Astrocyte of the hippocampus (primary cell): ENCODE measurements at regions not wholly inside any gene's neighbourhood (a gene's known extent, or its start where the extent isn't known, plus 50 kb on each side); places are given as distances from the start of the nearest gene placed in this dataset.

Experiments used
- DNase-seq: peaks from one replicate; pipeline ENCODE4 v3.0.0; 2011; ENCODE audit warnings: low read depth, low spot score

DNA sequence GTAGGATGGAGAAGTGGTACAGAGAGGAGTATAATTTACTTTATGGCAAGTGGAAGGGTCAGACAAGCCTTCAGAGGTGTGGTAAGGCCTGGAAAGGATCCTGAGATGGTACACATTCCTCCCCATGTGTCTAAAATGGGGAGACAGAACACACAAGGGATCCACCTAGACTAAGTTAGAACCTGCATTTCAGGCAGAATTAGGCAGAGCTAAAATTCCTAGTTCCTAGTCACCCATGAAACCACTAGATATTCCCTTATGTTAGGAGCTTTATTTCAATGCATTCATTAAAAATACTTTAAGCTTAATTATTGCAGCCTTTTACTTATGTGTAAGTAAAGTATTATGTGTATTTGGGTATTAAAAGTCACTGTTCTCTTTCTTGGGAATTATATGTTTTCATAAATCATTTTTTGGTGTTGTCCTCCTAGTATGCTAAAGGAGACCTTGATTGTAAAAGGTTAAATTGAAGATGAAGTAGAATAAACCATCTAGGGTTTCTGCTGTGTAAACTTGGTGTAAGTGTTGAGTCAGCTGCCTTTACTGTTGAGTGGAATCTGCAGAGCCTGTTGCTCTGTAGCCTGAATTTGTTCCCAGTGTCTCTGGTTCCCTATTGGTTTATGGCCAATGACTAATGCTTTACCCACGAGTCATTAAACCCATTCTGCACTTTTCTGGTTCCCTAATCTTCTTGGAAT, 423.2 kb downstream of the ATP23 start:
- peak; percentile 97 for DNase-seq

- no peak for DNase-seq
Measured at GRCh38 chr12:58365087-58365390, 423.7 kb downstream of the ATP23 start.

DNA sequence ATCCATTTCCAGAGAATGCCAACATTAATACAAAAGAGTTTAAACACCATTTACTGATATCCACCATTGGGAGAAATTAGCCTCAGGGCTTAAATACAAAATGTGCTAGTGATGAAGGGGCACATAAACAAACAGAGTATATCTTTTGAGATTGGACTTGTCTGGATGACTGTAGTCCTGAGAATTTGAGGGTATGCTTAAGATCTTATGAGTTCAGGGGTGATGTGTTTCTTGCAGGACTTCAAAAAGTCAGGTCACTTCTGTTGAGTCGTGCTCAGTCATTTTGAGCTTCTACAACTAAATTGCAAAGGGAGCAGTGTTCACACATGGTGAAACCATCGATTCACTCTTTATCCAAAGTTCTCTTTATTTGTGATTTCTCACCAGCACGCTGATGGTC, 425.7 kb downstream of the ATP23 start:
- DNase-seq, result no peak

DNA sequence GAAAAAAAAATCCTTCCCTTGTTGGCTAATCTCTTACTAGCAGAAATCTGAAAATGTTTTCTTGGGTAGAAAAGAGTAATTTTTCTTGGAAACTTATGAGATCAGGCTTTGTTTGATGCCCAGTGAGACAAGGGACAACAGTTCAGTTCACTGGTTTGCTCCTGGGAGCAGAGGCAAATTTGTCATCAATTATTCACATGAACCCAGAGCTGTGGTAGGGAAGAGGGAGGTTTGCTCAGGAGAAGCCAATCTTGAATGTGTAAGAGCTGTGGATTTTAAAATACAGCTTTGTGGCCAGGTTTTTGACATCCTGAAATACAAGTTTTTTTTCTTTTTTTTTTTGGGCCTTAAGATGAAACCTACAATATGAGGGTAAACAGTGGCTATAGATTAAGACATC, 426.6 kb downstream of the ATP23 start:
- DNase-seq, result no peak

DNA sequence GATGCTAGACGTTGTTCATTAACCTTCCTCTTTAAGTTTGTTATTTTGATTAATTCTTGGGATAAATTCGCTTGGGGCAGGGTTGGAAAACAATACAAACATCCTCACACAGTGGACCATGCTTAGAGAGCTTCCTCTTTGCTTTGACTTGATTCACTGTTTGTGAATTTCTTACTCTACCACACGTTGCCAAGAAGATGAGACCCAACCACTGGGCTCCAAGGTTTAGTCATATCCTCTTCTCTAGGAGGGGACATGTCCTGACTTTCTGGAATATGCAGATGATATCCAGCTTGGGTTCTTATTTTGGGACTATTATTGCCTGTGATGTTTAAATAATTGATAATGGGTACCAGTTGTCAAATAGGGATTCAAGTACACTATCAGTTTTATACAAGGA, 428.2 kb downstream of the ATP23 start:
- no peak for DNase-seq

- no peak for DNase-seq
Measured at GRCh38 chr12:58372298-58372697, 430.9 kb downstream of the ATP23 start.

DNA sequence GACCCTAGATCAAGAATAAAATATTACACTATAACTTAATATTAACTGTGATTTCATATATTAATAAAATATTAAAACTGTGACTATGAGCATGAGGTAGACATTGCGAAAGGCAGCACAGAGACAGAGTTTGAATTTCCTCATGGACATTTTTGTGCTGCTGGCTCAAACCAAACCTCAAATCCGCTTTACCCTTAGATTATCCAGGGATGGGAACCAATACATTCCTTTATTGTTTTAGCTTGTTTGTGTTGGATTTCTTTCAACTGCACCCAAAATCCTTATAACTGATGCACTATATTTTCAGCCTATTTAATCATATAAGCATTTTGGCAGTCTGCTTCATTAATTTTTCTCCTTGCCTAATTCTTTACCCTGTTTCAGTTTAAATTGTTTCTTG, 436.7 kb downstream of the ATP23 start:
- no peak for DNase-seq

DNA sequence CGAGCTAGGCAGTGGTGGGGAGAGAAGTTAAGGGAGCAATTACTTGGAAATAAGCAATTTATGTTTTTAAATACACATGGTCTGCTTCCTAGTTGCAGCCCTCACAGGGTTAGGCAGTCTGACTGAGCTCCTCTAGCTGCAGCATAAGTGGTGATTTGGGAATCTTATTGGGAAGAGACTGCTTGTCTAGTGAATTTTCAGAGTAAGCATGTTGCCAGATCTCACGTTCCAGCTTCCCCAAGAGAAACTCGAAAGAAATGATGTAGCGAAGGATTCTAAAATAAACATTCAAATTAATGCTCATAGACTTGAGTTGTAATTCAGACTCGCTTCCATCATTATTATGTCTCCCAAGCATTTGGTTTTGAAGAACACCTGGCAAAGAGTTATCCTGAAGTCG, 440.2 kb downstream of the ATP23 start:
- DNase-seq, result no peak

- DNase-seq, result no peak
Measured at GRCh38 chr12:58384196-58384595, 442.8 kb downstream of the ATP23 start.

DNA sequence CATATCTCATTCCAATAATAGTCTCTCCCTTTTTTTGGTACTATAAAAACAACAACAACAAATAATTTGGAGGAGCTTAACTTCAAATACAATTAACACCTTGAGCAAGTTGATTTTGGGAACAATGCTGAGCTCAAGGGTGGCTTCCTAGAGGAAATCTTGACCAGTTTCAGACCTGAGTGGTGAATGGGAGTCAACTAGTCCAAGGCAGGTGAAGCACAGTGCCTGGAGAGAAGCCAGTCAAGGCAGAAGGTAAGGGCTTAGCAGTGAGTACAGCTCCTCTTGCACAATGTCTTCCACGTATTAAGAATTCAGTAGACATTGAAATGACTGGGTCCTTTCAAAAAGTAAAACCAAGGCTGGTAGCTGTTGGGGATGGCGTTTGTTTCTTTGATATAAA, 444.8 kb downstream of the ATP23 start:
- DNase-seq, result no peak

GRCh38 chr12:58387199-58387598, 445.8 kb downstream of the ATP23 start:
- DNase-seq, result peak; percentile 87

DNA sequence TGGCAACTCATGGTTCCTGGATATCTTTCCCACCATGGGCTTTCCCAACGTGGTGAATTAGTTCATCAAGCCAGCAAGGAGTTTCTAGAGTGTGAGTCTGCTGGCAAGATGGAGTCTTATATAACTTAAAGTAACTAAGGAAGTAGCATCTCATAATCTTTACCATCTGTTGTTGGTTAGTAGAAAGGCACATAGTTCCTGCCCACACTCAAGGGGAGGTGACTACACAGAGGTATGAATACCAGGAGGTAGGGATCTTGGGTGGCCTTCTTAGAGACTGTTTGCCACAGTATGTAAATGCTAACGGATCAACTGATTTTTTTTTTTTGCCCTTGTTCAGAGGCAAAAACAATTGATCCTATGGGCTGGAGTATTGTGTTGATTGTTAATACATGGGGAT, 446.9 kb downstream of the ATP23 start:
- no peak for DNase-seq

- DNase-seq, result peak; percentile 28
Measured at GRCh38 chr12:58393152-58393551, 451.8 kb downstream of the ATP23 start.

DNA sequence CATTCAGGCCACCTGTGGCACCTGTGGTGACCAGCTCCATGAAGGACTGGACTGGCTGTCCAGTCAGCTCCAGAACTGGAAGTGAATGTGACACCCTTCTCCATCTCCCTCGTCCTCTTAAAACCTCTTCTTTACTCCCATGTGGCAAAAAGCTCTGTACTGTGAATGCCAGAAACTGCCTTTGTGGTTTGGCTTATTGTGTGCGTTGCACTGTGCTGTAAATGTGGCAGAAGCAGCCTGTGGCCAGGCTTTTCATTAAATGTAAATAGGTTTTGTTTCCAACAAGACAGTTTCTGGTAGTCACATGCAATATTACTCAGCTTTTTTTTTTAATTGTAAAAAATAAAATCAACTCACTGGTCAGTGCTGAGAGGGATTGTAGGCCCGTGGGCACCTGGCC, 453.7 kb downstream of the ATP23 start:
- DNase-seq, result peak; percentile 39

DNA sequence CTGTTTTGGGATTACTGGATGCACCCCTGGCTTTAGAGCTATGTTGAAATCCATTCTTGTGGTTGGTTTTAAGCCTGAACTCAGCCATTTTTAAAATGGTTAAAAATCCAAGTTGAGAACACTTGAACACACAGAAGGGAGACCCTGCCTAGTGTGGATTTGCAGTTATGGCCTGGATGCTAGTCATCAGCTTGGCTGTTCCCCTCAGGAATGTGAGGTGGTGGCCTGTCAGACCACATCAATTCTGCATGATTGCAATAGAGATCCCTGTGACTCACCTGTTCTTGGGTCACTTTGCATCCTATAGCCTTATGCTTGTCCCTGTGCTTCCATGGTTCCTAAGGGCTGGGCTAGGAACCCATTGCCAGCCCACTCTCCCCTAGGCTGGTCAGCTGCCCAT, 454.1 kb downstream of the ATP23 start:
- DNase-seq, result peak; percentile 82

GRCh38 chr12:58396239-58396638, 454.9 kb downstream of the ATP23 start:
- DNase-seq, result no peak

DNA sequence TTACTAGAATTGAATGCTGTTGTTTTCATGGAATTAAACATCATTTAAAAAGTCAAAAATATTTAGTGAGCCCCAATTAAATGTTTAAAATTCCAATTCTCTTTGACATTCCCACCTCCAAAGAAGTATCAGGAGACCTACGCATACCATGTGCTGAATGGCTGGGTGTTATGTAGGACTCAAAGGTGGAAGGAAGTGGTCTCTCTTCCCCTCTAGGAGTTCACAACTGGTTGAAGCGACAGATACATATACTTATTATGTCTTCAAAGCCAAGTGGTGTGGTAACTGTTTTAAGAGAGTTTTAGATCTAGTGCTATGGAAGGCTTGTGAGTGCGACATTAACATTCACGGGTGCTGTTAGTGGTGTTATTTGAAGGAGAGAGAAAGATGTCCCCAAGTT, 464.0 kb downstream of the ATP23 start:
- no peak for DNase-seq

DNA sequence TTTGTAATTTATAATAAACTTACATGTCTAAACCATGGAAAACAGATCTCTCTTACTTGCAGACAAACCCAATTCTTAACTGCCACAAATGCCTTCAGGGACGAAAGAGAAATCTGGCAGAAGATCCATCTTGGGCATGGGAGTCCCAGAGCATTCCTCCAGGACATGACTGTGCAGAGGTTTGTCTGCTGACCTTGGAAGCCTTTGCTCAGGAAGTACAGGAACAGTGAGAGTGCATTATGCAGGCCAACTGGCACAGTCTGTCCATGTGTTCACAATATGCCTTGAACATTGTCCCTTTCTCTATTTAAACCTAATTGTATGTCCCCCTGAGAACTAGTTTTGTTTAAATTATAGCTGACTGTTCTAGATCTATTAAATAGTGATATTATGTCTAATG, 467.1 kb downstream of the ATP23 start:
- DNase-seq, result no peak

DNA sequence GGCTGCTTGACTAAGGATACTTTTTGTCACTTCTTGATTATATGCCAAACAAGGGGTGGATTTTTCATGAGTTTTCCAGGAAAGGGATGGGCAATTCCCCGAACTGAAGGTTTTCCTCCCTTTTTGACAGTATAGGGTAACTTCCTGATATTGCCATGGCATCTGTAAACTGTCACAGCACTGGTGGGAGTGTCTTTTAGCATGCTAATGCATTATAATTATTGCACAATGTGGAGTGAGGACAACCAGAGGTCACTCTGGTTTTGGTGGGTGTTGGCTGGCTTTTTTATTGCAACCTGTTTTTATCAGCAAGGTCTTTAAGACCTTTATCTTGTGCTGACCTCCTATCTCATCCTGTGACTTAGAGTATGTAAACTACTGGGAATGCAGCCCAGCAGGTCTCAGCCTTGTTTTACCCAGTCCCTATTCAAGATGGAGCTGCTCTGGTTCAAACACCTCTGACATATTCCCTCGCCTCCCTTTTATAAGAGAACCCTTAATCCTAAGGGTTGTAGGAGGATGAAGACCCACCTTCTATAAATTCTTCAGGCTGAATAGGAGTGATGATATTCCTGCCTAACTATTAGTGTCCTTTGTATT, 471.2 kb downstream of the ATP23 start:
- DNase-seq, result no peak

DNA sequence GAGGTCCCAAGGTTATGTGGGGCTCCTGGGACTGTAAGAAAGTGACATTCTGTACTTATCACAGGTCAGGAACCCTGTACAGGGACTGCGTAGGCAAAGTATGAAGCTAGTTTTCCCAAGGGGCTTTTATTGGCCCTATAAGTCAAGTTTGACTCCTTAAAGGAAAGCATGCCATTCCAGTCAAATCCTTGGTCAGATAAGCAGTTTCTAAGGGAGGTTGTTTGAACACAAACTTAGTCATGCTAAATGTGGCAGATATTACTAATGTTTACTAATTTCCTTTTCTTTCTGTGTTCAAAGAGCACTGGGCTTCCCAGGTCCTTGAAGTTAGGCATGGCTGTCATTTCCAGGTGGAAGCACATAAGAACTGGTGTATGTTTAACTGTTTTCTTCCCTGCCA, 472.4 kb downstream of the ATP23 start:
- DNase-seq, result peak; percentile 57

DNA sequence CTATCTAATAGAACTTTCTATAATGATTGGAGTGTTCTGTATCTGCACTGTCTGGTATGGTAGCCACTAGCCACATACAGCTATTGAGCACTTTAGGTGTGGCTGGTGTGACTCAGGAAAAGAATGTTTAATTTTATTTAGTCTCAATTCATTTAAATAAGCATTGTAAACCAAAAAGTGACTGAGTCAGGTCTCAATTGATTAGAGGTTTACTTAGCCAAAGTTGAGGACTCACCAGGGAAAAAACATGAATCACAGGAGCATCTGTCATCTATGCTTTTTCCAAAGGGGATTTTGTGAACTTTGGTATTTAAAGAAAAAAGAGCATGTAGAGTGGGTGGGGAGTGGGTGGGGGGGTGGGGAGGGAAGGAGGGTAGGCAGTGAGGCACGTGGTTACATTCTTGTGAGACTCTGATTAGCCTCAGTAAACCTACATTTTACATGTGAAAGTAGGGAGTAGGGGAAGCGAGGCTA, 473.1 kb downstream of the ATP23 start:
- peak; percentile 68 for DNase-seq

DNA sequence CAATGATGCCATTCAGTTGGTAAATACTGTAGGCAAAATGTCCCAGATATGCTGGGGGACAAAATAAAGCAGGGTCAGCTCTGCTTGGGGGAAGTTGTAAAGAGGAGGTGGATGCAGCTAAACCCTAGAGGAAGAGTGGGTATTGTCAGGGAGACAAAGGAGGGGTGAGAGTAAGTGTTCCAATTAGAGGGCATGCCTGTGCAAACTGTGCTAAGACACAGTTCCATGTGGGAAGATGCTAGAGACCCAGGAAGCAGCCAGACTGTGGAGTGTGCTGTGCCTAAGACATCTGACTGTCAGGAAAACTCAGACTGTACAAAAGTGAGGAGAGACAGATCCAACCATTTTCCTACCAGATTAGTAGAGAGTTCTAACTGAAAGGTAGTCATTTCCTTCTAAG, 474.3 kb downstream of the ATP23 start:
- no peak for DNase-seq

- DNase-seq, result peak; percentile 74
Measured at GRCh38 chr12:58416236-58416635, 474.9 kb downstream of the ATP23 start.
